ENCODE measurements at regions not wholly inside any gene's neighbourhood (a gene's known extent, or its start where the extent isn't known, plus 50 kb on each side); places are given as distances from the start of the nearest gene placed in this dataset.

GRCh38 chr2:53477517-53477916 is 290.1 kb upstream of the CHAC2 start:
- TF ChIP-seq CTCF (IDR thresholded peaks at IDR 0.05; ENCODE audit: low read depth, low read length), result no peak
- Histone ChIP-seq H3K4me1 (no peaks in the 10 kb centered on the region), H3K9me3 (no peaks in the 10 kb centered on the region), H3K27me3 (no peaks in the 10 kb centered on the region), H3K36me3 (no peaks in the 10 kb centered on the region), H3K4me3 (ENCODE audit: low read depth, low read length) (no peak overlapping the region)
- no peak for DNase-seq

GRCh38 chr2:53476834-53477233 is 290.8 kb upstream of the CHAC2 start:
- no peak for TF ChIP-seq CTCF (IDR thresholded peaks at IDR 0.05; ENCODE audit: low read depth, low read length)
- DNase-seq, result no peak
- no peaks in the 10 kb centered on the region for H3K4me1 ChIP-seq
- no peaks in the 10 kb centered on the region for H3K36me3 ChIP-seq
- H3K27me3 ChIP-seq, result no peaks in the 10 kb centered on the region
- no peaks in the 10 kb centered on the region for H3K9me3 ChIP-seq
- no peak overlapping the region for H3K4me3 ChIP-seq (ENCODE audit: low read depth, low read length)

GRCh38 chr2:53475766-53476165 is 291.8 kb upstream of the CHAC2 start:
- no peak for DNase-seq

GRCh38 chr2:53475321-53475720 is 292.3 kb upstream of the CHAC2 start:
- Histone ChIP-seq H3K4me1 (no peaks in the 10 kb centered on the region), H3K9me3 (no peaks in the 10 kb centered on the region), H3K4me3 (ENCODE audit: low read depth, low read length) (no peak overlapping the region), H3K27me3 (no peaks in the 10 kb centered on the region), H3K36me3 (no peaks in the 10 kb centered on the region)
- no peak for DNase-seq
- TF ChIP-seq CTCF (IDR thresholded peaks at IDR 0.05; ENCODE audit: low read depth, low read length), result no peak

More at GRCh38 chr2:53475766-53476165, 291.8 kb upstream of the CHAC2 start:
- no peaks in the 10 kb centered on the region for H3K36me3 ChIP-seq
- no peaks in the 10 kb centered on the region for H3K4me1 ChIP-seq
- H3K9me3 ChIP-seq, result no peaks in the 10 kb centered on the region
- H3K27me3 ChIP-seq, result no peaks in the 10 kb centered on the region
- H3K4me3 ChIP-seq (ENCODE audit: low read depth, low read length), result no peak overlapping the region
- no peak for TF ChIP-seq CTCF (IDR thresholded peaks at IDR 0.05; ENCODE audit: low read depth, low read length)

GRCh38 chr2:53474914-53475313 is 292.7 kb upstream of the CHAC2 start:
- Histone ChIP-seq H3K27me3 (no peaks in the 10 kb centered on the region), H3K4me3 (ENCODE audit: low read depth, low read length) (no peak overlapping the region)
- no peak for DNase-seq

More at GRCh38 chr2:53474914-53475313, 292.7 kb upstream of the CHAC2 start:
- TF ChIP-seq CTCF (IDR thresholded peaks at IDR 0.05; ENCODE audit: low read depth, low read length), result no peak
- Histone ChIP-seq H3K36me3 (no peaks in the 10 kb centered on the region), H3K9me3 (no peaks in the 10 kb centered on the region), H3K4me1 (no peaks in the 10 kb centered on the region)

All from BE2C (cell line).